Stimulated activated CD8-positive, alpha-beta memory T cell treated with anti-CD3 and anti-CD28 coated beads, Interleukin-4, amount 100 ng/mL, for 24 hours (primary cell): ENCODE measurements at regions not wholly inside any gene's neighbourhood (a gene's known extent, or its start where the extent isn't known, plus 50 kb on each side); places are given as distances from the start of the nearest gene placed in this dataset.

ENCODE experiments used
- DNase-seq: peaks from one replicate; pipeline ENCODE4 v3.0.0-alpha.2; 2020; ENCODE audit warnings: low read depth

GRCh38 chr1:55505326-55505725 lies 290.2 kb upstream of the USP24 start:
- no peak for DNase-seq

DNA sequence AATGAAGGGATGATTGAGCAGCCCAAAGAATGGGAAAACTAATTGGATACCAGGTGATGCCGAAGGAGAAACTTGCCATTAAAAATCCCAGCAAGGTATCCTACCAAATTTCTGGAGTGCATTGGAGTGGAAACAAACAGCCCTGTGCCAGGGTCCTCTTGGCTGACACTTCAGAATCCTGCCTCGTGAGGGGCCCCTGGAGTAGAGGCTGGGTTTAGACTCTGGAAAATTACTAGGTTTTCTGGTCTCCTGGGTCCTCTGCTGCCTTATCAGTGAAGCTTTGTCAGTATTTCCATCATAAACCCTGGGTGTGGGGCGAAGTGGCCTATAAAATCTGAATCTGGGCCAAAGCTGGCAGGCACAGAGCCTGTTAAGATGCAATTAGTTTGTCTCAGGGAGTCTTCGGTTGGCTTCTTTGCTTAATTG lies 289.2 kb upstream of the USP24 start:
- no peak for DNase-seq

DNA sequence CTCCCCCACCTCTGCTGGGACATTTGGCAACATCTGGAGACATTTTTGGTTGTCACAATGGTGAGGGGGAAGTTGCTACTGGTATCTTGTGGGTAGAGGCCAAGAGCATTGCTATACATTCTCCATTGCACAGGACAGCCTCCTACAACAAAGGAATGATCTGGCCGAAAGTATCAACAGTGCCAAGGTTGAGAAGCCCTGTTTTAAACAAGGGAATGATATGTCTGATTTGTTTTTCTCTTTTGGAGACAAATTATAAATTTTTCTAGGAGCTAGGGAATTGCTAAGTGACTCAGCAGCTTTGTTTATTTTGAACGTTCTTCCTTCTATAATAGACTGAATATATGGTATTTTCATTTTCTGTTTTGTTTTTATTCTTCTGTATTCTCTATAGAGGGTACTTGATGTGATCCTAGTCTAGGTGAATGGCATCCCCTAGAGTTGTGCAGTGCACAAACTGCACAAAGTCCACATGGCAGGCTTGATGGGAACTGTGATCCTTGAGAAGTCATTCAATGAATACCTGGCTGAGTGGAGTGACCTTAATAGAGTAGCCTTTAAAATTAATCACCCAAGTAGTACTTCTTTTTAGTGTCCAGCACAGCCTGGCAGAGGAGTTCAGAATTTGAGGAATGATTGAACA lies 288.6 kb upstream of the USP24 start:
- DNase-seq, result no peak

DNA sequence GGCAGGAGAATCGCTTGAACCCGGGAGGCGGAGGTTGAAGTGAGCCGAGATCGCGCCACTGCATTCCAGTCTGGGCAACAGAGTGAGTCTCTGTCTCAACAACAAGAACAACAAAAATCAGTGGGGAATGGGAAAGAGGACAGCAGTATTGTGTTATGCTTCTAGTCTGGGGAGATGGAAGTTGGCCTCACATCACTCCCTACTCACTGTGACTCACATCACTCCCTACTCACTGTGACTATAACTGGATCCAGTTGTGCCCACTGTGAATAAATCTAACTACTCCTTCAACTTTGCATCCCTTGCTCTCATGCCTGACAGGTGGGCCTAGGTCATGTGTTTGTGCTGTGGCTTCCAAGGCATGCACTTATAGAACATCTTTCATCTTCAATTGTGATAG lies 285.4 kb upstream of the USP24 start:
- no peak for DNase-seq

DNA sequence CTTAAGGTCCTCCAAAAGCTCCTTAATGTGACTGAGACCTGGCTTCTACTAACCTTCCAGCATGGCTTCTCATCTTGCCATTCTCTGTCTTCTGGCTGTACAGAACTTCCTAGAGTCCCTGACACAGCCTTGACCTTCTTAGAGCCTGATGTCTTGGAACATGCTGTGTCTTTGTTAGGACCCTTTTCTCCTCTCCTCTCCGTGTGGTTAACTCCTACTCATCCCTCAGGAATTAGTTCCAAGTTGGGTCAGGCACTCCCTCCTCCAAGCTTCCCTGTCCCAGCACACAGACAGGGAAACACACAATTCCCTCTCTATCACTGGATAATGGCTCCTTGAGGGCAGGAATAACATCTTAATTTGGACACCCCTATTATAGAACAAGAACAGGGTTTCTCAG lies 275.4 kb upstream of the USP24 start:
- DNase-seq, result no peak

GRCh38 chr1:55484173-55484572 lies 269.0 kb upstream of the USP24 start:
- DNase-seq, result no peak

GRCh38 chr1:55483523-55483922 lies 268.4 kb upstream of the USP24 start:
- DNase-seq, result no peak

DNA sequence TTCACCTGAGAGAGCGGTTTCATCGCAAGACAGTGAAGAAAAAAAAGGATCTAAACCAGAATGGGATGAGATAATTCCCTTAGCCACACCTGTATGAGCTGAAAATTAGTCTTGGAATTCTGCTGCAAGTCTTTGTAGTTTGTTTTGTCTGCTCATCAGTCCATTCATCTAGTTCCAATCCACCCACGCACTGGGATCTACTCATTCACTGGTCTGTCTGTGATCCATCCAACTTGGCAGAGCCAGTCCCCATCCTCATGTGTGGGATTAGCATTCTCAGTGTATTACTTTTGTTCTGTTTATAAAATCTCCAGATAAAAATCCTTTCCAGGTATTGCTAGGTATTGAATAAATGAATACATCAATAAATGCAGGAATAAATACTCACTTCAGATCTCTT lies 266.5 kb upstream of the USP24 start:
- no peak for DNase-seq

DNA sequence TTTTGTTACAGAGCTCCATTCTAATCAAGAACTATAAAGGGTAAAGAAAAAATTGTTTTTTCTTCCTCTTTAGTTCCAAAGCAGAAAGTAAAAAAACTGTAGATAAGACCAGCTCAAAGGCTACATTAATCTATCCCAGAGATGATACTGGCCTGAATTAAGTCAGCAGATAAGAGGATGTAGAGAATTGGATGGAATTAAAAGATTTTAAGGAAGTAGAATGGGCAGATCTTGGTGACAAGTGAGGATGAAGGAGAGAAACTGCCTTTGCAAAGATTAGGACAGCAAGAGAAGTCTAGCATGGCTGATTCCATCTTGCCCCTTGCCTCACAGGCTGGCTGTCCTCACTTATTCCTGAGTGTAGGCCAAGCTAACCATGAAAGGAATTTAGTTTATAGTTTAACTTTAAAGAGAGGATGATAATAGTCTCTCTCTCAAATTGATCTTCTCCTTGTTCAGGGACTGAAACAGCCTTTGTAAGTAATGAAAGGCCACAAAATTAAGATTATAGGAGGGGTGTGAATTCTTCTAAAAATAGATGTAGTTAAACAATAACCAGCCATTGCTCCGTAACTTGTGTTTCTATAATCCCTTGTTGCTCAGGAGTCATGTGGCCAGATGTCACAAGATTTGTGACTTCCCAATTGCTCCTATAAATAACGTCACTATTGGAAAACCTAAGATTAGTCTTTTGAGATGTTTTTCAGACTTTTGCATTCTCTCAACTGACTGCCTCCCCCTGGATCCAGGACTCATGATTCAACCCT lies 265.0 kb upstream of the USP24 start:
- DNase-seq, result no peak

DNA sequence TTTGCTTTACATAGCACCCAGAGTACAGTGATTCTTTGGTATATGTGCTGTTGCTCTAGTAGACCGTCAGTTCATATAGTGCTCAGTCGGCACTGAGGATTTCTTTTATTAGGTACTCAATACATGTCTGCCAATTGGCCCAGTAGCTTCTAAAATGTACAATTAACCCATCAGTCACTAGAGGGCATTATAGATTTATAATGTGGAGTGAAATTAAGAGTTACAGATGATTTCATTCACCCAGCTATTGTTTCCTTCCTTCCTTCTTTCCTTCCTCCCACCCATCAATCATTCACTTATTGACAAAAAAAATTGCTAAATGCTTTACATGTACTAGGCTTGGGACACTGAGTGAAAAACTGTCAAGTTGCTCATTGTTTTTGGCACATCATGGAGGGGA lies 263.6 kb upstream of the USP24 start:
- DNase-seq, result no peak

GRCh38 chr1:55477953-55478352 lies 262.8 kb upstream of the USP24 start:
- DNase-seq, result no peak

DNA sequence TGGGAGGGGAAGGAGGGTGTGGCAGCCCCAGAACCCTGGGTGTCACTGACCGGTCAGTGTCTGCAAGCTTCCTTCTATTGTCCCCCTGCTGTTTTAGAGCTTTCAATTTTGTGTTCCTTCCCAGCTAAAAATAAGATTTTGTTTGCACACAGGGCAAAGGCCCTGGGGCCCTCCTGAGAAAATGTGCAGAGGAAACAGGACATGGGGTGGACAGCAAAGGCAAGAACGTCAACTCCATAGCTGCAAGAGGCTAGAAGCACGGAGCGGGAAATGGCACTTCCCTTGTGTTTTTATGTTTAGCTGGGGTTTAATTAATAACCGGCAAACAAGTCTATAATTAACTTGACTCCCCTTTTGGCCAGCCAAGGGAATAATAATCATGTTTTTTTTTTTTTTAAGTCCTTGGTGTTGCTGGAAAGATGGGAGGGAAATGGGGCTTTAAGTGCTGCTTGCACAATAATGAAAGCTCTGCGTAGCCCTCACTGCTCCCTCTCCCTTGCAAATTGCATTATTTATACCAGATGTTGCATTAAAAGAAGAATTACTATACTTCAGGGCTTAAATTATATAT lies 261.4 kb upstream of the USP24 start:
- no peak for DNase-seq

GRCh38 chr1:55474168-55474786 lies 259.1 kb upstream of the USP24 start:
- DNase-seq, result no peak

GRCh38 chr1:55473661-55474060 lies 258.5 kb upstream of the USP24 start:
- no peak for DNase-seq

- DNase-seq, result no peak
Measured at GRCh38 chr1:55472784-55473183, 257.6 kb upstream of the USP24 start.

- DNase-seq, result no peak
Measured at GRCh38 chr1:55472115-55472514, 257.0 kb upstream of the USP24 start.

GRCh38 chr1:55468142-55468795 lies 253.1 kb upstream of the USP24 start:
- DNase-seq, result no peak

DNA sequence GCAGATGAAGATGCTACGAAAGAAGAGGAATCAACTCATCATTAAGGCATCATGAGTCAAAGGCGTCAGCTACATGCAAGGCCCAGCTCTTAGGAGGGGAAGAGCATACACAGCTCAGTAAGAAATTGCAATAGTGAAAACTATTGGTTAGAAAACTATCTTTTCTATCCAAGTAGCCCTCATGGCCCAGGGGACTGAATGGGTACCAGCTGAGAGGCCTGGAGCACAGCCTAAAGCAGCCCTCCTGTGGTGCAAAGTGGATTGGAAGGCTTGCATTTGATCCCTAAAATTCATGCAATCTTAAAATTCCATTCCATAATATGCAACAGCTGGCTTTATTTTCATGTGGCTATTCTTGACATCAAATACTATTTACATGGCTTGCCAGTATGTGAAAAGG lies 251.8 kb upstream of the USP24 start:
- DNase-seq, result no peak

DNA sequence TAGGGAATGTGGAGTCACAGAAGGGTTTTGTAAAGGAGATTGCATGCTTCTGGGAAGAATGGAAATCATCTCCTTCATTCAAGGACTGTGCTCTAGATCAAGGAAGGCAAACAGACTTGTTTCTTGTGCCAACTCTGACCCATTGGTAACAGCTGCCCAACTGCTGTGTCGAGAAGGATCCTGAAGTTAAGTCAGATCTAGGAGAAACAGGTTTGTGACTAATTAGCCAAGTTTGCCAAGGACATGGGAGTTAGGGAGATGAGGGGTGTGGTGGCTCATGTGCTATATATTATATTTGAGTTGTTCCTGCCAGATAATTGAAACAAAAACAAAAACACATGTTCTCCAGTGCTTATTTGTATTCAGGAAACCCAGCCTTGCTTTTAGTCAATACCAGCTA lies 251.2 kb upstream of the USP24 start:
- DNase-seq, result no peak

DNA sequence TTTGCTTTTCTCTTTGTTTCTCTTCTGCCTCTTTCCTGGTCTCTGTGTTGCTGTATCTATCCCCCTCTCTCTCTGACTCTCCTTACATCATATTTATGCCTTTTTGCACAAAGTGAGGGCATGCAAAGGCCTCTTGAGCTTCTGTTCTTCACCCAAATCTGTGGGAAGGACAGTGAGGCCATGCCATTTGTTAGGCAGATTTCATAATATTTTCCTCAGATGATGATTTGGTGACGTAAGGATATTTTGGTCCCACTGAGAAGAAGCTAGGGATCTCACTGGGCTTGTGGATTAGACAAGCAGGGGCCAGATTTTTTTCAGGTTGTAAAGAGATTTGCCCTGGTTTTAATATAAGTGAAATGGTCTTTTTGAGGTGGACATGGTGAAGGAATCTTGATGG lies 249.4 kb upstream of the USP24 start:
- no peak for DNase-seq

DNA sequence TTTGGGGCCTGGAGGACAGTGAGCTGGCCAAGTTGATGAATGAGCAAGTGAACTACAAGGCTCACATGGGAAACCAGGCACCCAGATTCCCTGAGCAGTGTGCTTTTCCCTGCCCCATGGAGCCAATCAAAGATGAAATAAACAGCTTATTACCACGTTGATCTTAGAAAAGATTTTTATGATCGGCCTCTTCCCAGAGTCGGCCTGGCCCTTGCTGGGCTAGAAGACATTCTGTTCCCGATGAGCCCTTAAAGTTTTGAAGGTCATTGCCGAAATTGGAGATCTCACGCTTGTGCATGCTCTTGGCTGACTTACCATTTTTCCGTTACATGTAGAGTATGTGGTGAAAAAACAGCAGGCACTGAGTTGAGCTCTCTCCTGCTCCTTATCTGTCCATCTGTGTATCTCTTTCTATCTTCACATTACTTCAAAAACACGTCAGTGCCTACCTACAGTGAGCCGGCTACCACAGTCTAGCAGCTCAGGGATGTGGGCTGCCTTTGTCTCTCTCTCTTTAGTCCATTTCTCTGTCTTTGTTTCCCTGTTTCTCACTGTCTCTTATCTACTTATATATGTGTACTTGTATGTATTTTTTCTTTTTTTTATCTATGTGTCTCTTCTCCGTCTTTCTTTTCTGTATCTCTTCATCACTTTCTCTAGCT lies 248.8 kb upstream of the USP24 start:
- no peak for DNase-seq

DNA sequence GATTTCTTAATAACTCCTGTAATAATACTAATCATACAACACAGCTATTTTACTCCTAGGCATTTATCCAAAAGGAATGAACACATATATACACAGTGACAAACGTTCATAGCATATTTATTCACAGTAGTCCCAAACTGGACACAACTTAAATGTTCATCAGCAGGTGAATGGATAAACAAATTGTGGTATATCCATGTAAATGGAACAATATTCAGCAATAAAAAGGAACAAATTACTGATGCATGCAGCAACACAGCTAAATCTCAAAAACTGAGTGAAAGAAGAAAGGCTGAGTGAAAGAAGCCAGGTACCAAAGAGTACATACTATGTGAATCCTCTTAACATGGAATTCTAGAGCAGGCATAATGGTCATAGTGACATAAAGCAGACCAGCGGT lies 242.7 kb upstream of the USP24 start:
- no peak for DNase-seq
